NT2/D1 (cell line): ENCODE measurements at regions not wholly inside any gene's neighbourhood (a gene's known extent, or its start where the extent isn't known, plus 50 kb on each side); places are given as distances from the start of the nearest gene placed in this dataset.

Experiments used
- SUZ12 ChIP-seq: IDR thresholded peaks from 2 replicates; pipeline ENCODE4 v1.6.1; 2011; ENCODE audit not compliant: insufficient read length, insufficient read depth; ENCODE audit errors: extremely low read depth
- YY1 ChIP-seq: IDR thresholded peaks from 2 replicates; pipeline ENCODE4 v1.6.1; 2011; ENCODE audit not compliant: insufficient read length, insufficient read depth
- ZNF274 ChIP-seq: IDR thresholded peaks from 2 replicates; pipeline ENCODE4 v1.6.1; 2011; ENCODE audit warnings: mild to moderate bottlenecking, low read depth, low read length

GRCh38 chr3:177673112-177673914 is 476.0 kb upstream of the TBL1XR1 start:
- no peak for TF ChIP-seq SUZ12
- no peak for TF ChIP-seq YY1
- TF ChIP-seq ZNF274, result no peak
